ENCODE measurements at regions not wholly inside any gene's neighbourhood (a gene's known extent, or its start where the extent isn't known, plus 50 kb on each side); places are given as distances from the start of the nearest gene placed in this dataset.

DNA sequence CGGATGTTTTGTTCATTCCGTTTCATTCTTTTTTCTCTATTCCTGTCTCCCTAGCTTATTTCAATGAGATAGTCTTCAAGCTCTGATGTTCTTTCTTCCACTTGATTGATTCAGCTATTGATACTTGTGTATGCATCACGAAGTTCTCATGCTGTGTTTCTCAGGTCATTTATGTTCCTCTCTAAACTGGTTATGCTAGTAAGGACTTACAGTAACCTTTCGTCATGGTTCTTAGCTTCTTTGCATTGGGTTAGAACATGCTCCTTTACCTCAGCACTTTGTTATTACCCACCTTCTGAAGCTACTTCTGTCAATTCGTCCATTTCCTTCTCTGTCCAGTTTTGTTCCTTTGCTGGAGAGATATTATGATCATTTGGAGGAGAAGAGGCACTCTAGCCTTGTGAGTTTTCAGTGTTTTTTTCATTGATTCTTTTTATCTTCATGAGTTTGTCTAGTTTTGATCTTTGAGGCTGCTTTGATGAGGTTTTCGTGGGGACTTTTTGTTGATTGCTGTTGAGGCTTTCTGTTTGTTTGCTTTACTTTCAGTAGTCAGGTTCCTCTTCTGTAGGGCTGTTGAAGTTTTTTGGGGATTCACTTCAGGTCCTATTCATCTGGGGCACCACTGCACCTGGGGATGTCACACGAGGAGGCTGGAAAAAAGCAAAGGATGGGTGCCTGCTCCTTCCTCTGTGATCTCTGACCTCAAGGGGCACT lies 496.9 kb upstream of the LRRC7 start:
- TF ChIP-seq, protein P1, sequence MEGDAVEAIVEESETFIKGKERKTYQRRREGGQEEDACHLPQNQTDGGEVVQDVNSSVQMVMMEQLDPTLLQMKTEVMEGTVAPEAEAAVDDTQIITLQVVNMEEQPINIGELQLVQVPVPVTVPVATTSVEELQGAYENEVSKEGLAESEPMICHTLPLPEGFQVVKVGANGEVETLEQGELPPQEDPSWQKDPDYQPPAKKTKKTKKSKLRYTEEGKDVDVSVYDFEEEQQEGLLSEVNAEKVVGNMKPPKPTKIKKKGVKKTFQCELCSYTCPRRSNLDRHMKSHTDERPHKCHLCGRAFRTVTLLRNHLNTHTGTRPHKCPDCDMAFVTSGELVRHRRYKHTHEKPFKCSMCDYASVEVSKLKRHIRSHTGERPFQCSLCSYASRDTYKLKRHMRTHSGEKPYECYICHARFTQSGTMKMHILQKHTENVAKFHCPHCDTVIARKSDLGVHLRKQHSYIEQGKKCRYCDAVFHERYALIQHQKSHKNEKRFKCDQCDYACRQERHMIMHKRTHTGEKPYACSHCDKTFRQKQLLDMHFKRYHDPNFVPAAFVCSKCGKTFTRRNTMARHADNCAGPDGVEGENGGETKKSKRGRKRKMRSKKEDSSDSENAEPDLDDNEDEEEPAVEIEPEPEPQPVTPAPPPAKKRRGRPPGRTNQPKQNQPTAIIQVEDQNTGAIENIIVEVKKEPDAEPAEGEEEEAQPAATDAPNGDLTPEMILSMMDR (IDR thresholded peaks at IDR 0.05), result no peak
- no peak for TF ChIP-seq POLR2A (IDR thresholded peaks at IDR 0.05)

Measured in breast epithelium (tissue), 3 donors.